Upper lobe of right lung (tissue), 1 donor: ENCODE measurements at regions not wholly inside any gene's neighbourhood (a gene's known extent, or its start where the extent isn't known, plus 50 kb on each side); places are given as distances from the start of the nearest gene placed in this dataset.

Source experiments
- ATAC-seq: fragments of 200-7000 bp; cut with Tn5 transposase; one replicate; pipeline ENCODE4 v1.9.1; 2020; ENCODE audit warnings: mild to moderate bottlenecking, moderate library complexity
- DNase-seq: peaks from one replicate; pipeline ENCODE4 v3.0.0-alpha.2; 2020
- H3K27ac ChIP-seq: fragments of 200-600 bp; one replicate; pipeline ENCODE4 v1.8.0; 2022
- H3K27me3 ChIP-seq: fragments of 200-600 bp; one replicate; pipeline ENCODE4 v1.8.0; 2022; ENCODE audit warnings: mild to moderate bottlenecking
- H3K36me3 ChIP-seq: fragments of 200-600 bp; one replicate; pipeline ENCODE4 v1.8.0; 2022
- H3K4me1 ChIP-seq: fragments of 200-600 bp; one replicate; pipeline ENCODE4 v1.8.0; 2022
- H3K4me3 ChIP-seq: fragments of 200-600 bp; one replicate; pipeline ENCODE4 v1.8.0; 2022; ENCODE audit warnings: mild to moderate bottlenecking
- H3K9me3 ChIP-seq: fragments of 200-600 bp; one replicate; pipeline ENCODE4 v1.8.0; 2022
- CTCF ChIP-seq: fragments of 200-600 bp; IDR thresholded peaks from one replicate; pipeline ENCODE4 v1.8.0; 2022; ENCODE audit warnings: antibody characterized with exemption
- intact Hi-C: fragments of 100-400 bp; cut with DNase I; formaldehyde crosslinking; loops from one replicate; pipeline ENCODE4 v1.11.0; 2022
- donor health status: DM: no; HTN: yes; CAD: no; lungs with severe emphysema.

DNA sequence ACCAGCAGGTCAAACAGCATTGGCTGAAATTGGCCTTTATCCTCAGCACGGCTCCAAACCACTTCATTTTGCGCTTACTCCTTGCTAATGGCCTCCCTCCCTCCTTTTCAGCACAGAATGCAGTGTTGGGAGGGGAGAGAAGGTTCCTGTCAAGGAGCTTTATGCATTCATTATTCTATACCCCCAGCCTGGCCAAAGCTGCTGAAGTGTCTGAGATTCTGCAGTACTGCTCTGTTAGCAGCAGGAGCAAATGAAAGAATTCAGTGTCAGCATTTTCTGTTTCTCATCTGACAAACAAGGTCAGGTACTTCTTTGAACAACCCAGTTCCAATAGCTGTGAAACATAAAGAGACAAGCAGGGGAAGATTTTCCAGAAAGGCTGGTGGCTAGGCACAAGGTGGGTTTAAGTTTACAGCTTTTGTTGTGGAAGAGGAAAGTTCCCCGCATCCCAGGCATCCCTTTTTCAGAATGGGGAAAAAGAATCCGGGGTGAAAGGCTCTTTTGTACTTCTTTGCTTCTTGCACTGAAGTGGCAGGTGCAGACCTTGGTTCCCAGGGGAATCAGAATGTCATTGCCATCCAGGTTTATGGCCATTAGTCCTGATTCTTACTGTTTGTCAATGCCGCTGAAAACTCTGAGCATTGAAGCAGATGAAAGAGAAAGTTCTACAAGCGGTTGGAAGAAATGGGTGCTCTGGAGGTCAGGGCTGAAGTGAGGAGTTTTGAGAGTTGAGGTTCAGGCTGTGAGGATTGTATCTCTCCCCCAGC lies 109.3 kb upstream of the APC start:
- no peak overlapping the region for H3K27ac ChIP-seq
- TF ChIP-seq CTCF, result no peak
- ATAC-seq, result no peak
- H3K4me1 ChIP-seq, result no peaks in the 10 kb centered on the region
- H3K4me3 ChIP-seq, result no peak overlapping the region
- no peaks in the 10 kb centered on the region for H3K9me3 ChIP-seq
- H3K36me3 ChIP-seq, result no peaks in the 10 kb centered on the region
- DNase-seq, result no peak
- no peaks in the 10 kb centered on the region for H3K27me3 ChIP-seq
- intact Hi-C loops, result no loop called here

DNA sequence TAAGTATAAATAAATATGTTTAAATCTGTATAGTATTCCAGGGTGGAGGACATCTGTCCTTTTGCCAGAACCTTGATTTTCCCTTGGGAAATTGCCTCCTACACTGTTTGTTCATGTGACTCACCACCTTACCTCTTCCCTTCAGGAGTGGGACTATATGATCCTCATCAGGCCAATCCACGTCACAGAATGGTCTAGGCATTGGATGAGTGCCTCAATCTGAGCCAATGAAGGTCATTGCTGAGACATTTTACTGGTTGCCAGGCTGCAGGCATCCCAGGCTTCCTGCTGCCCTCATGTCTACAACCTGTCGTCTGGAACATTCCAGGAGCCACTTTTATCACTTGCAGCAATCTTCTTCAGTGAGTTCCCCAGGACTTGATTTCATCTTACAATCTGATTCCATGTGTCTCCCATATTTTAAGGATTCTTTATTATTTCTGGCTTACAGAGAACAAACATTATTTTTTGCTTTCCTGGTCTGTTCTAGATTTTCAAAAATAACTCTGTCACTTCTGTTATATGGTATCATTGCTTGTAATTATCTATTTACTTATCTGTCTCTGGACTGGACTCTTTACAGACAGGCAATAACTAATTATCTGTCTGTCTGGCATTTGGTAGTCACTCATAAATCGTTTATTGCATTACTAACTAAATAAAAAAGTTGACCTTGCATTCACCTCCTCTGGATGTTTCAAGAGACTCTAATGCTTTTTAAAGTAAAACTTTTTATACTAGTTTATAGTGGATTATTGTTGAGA lies 107.3 kb upstream of the APC start:
- no peaks in the 10 kb centered on the region for H3K4me1 ChIP-seq
- no peaks in the 10 kb centered on the region for H3K27me3 ChIP-seq
- no peak for TF ChIP-seq CTCF
- DNase-seq (no peak), ATAC-seq (no peak)
- intact Hi-C loops, result no loop called here
- no peak overlapping the region for H3K4me3 ChIP-seq
- no peaks in the 10 kb centered on the region for H3K9me3 ChIP-seq
- no peak overlapping the region for H3K27ac ChIP-seq
- H3K36me3 ChIP-seq, result no peaks in the 10 kb centered on the region

GRCh38 chr5:112634166-112634565 lies 103.5 kb upstream of the APC start:
- Histone ChIP-seq H3K36me3 (no peaks in the 10 kb centered on the region), H3K27ac (no peak overlapping the region), H3K4me1 (no peaks in the 10 kb centered on the region), H3K27me3 (no peaks in the 10 kb centered on the region), H3K4me3 (no peak overlapping the region), H3K9me3 (no peaks in the 10 kb centered on the region)
- no peak for DNase-seq
- intact Hi-C loops, result no loop called here
- TF ChIP-seq CTCF, result no peak
- peak; percentile 42 for ATAC-seq

DNA sequence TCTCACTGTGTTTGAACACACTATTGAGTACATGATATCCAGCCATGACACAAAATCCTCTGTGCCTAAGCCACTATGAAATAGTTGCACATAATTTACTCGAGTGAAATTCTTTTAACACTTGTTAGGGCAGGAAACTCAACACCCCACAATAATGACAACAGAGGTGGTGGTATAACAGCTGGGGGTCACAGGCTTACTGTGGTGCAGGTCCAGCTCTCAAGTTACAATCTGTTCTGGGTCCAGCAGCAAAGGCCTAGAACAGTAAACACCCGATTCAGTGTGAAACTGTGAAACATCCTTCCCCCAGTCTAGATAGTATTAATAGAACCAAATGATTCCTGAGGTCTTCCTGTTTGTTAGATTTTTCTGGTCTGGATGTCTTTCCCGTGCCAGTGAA lies 102.9 kb upstream of the APC start:
- no peak for ATAC-seq
- intact Hi-C loops, result no loop called here
- DNase-seq, result no peak

GRCh38 chr5:112635276-112635675 lies 102.4 kb upstream of the APC start:
- Histone ChIP-seq H3K36me3 (no peaks in the 10 kb centered on the region), H3K27me3 (no peaks in the 10 kb centered on the region), H3K4me3 (no peak overlapping the region), H3K4me1 (no peaks in the 10 kb centered on the region), H3K27ac (no peak overlapping the region), H3K9me3 (no peaks in the 10 kb centered on the region)
- DNase-seq (no peak), ATAC-seq (no peak)
- TF ChIP-seq CTCF, result no peak
- intact Hi-C loops, result no loop called here

More for the DNA sequence above, 102.9 kb upstream of the APC start:
- no peaks in the 10 kb centered on the region for H3K36me3 ChIP-seq
- TF ChIP-seq CTCF, result no peak
- H3K4me1 ChIP-seq, result no peaks in the 10 kb centered on the region
- H3K4me3 ChIP-seq, result no peak overlapping the region
- no peaks in the 10 kb centered on the region for H3K27me3 ChIP-seq
- H3K27ac ChIP-seq, result no peak overlapping the region
- no peaks in the 10 kb centered on the region for H3K9me3 ChIP-seq
